ENCODE measurements at regions not wholly inside any gene's neighbourhood (a gene's known extent, or its start where the extent isn't known, plus 50 kb on each side); places are given as distances from the start of the nearest gene placed in this dataset.

DNA sequence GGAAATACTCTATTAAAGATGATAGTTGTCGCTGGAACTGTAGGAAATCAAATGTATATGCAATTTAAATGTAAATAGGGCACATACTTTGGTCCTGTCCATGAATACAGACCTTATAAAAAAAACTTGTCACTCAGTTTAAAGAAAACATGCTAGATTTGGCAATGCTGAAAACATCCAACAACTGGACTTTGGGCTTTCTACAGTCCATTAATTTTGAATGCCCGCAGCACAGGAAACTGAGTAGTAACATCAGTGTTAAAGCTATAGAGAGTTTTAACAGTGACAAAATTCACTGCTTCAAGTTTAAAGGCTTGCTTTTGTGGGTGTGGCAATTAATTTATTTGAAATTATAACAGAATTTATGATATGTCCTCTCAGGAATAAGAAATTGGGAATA is 578.4 kb downstream of the TRIML1 start:
- TF ChIP-seq, protein P1, sequence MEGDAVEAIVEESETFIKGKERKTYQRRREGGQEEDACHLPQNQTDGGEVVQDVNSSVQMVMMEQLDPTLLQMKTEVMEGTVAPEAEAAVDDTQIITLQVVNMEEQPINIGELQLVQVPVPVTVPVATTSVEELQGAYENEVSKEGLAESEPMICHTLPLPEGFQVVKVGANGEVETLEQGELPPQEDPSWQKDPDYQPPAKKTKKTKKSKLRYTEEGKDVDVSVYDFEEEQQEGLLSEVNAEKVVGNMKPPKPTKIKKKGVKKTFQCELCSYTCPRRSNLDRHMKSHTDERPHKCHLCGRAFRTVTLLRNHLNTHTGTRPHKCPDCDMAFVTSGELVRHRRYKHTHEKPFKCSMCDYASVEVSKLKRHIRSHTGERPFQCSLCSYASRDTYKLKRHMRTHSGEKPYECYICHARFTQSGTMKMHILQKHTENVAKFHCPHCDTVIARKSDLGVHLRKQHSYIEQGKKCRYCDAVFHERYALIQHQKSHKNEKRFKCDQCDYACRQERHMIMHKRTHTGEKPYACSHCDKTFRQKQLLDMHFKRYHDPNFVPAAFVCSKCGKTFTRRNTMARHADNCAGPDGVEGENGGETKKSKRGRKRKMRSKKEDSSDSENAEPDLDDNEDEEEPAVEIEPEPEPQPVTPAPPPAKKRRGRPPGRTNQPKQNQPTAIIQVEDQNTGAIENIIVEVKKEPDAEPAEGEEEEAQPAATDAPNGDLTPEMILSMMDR (IDR thresholded peaks at IDR 0.05) = no peak
- TF ChIP-seq POLR2A (IDR thresholded peaks at IDR 0.05) = no peak

Measured in lower leg skin (tissue), 3 donors.